GM19240 (cell line): ENCODE measurements at regions not wholly inside any gene's neighbourhood (a gene's known extent, or its start where the extent isn't known, plus 50 kb on each side); places are given as distances from the start of the nearest gene placed in this dataset.

Experiments used
- DNase-seq: peaks from one replicate; pipeline ENCODE4 v3.0.0; 2011; ENCODE audit warnings: low spot score; ENCODE audit not compliant: insufficient read length

GRCh38 chr7:72524037-72524436 is 111.9 kb upstream of the CALN1 start:
- DNase-seq = no peak

DNA sequence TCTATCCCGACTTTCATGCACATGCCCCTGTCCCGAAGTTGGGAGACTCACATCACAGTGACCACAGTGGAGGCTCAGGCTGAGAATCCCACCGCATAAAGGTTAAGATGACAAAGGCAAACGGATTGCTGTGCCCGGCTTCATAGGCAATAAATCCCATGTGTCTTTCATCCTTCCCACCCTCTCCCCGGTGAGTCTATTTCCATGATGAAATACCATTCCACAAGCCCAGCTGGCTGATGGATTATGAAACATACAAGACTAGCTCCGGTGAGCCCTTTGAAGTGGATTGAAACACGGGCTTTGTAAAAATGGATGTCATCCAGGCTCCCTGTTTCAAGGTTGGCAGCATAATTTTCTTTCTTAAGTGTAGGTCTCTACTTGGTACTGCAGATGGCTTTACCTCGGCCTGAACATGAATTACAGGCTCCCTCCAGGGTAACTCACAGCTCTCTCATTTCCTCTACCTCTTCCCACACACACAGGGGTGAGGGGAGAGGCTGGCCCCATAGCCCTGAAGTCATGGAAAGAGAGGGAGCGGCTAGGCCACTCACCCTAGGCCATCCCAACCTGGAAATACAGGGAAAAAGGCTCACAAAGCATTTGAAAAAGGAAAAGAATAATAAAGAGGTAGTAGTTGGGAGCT is 92.0 kb upstream of the CALN1 start:
- no peak for DNase-seq

GRCh38 chr7:72503644-72504043 is 91.5 kb upstream of the CALN1 start:
- no peak for DNase-seq

DNA sequence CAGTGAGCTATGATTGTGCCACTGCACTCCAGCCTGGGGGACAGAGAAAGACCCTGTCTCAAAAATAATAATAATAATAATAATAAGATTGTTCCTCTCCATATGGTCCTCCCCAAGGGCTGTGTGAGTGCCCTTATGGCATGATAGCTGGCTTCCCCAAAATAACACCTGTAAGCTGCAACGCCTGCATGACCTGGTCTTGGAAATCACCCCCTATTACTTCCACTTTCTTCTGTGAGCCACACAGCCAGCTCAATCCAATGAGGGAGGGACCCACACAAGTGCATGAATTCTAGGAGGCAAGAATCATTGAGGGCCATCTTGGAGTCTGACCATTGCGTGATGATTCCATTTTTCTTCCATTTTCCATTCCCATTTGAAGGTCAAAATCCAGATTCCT is 82.7 kb upstream of the CALN1 start:
- no peak for DNase-seq

DNA sequence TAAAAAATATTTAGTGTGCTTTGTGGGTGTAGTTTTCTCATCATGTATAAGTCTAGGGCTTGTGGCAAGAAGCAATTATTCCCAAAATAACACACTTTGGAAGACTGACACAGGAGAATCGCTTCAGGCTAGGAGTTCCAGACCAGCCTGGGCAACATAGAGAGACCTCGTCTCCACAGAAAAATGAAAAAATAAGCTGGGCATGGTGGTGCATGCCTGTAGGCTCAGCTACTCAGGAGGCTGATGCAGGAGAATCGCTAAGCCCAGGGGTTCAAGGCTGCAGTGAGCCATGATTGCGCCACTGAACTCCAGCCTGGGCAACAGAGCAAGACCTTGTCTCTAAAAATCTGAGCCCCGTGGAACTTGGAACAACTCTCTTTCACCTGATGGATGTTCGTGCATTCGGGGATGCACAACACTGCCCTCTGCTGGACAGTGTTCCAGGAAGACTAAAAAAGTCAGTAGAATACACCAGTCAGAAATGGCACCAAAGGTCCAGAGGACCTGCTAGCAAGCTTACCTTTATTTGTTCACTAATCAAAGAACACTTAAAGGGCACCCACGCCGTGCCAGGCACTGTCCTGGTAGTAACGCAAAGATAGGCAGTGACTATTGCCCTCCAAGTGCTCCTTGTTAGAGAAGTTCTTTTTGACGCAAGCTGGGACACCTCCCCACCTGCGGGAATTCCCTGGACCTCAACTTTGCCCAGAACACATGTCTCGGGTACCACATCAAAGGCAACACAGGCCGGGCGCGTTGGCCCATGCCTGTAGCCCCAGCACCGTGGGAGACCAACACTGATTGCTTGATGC is 81.9 kb upstream of the CALN1 start:
- peak; percentile 11 for DNase-seq

DNA sequence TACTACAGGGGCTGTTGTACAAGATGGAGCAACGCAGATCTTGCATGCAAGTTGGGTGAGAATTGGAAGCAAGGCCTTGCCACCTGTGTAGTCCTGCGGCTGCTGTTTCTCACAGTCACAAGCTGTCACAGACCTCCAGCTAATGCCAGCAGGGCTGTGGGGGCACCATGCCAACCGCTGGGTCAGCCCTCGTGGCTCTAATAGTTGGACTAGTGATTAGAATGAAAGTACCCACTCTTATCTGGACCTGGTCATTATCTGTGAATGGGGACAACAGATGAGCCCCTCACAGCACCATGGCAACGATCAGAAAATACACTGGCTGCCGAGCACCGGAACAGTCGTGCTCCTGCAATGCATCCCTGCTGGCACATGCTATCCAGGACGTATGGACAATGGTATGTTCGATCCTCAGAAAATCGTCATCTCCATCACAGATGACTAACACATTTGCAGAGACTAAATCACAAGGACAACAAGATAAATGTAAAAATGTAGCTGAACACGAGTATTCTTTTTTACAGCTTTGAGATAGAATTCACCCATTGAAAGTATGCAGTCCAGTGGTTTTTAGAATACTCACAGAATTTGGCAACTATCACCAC is 80.4 kb upstream of the CALN1 start:
- DNase-seq = no peak

DNA sequence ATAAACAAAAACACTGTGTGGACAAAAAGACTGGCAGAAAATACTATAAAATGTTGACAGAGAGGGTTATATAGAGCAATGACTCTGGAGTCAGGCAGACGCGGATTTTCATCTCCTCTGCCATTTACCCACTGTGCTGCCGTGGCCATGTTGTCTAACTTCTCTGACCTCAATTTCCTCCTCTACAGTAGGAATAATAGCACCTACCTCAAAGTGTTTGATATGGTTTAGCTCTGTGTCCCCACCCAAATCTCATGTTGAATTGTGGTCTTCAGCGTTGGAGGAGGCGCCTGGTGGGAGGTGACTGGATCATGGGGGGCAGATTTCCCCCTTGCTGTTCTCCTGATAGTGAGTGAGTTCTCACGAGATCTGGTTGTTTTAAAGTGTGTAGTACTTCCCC is 78.2 kb upstream of the CALN1 start:
- no peak for DNase-seq

- no peak for DNase-seq
Observed at GRCh38 chr7:72481934-72482333, 69.8 kb upstream of the CALN1 start.

DNA sequence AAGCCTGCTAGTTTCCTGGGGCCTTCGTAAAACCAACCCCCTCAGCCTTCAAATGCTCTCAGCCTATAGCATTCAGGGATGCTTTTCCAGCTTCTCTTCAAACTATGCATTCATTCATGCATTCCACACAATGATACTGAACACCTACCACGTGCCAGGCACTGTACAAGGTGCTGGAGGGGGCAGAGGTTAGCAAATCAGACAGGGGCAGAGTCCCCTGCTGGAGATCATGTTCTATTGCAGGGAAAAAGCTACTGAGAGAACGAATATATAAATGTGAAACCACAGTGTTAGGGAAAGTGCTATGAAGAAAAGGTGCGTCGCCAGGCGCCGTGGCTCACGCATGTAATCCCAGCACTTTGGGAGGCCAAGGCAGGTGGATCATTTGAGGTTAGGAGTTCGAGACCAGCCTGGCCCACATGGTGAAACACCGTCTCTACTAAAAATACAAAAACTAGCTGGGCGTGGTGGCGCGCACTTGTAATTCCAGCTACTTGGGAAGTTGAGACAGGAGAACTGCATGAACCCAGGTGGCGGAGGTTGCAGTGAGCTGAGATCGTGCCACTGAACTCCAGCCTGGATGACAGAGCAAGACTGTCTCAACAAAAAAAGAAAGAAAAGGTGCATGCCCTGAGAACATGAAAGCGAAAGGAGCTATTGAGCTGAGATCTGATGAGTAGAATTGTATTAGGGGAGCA is 64.6 kb upstream of the CALN1 start:
- no peak for DNase-seq

DNA sequence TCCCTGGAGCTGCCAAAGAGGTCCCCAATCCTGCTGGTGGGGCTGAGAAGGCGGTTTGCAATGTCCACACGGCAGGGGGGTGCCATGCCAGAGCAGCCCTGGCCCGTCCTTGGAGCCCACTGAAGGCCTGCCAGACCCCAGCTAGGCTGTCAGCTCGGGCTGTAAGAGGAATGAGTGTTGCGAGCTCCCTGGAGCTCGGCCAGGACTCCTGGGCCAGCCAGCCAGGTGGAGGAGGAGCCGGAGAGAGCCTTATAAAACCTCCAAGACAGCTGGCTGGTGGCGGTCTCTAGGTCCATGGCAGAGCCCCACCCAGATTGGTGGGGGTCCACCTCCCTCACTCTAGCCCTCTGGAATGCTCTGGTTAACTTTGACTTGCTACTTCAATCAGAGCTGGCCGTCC is 55.1 kb upstream of the CALN1 start:
- DNase-seq = no peak

DNA sequence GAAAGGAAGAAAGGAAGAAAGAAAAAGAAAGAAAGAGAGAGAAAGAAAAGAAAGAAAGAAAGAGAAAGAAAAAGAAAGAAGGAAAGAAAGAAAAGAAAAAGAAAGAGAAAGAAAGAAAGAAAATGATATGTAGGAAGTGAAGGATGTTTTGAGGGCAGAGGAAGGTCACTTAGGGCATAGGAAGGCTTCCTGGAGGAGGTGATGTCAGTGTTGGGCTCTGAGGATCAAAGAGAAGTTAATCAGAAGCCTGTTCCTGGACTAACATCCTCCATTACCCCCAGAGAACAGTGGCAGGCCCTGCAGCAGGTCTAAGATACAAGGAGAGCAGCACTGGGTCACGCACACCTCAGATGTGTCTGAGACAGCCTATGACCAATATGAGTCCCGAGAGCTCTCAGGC is 54.7 kb upstream of the CALN1 start:
- no peak for DNase-seq

DNA sequence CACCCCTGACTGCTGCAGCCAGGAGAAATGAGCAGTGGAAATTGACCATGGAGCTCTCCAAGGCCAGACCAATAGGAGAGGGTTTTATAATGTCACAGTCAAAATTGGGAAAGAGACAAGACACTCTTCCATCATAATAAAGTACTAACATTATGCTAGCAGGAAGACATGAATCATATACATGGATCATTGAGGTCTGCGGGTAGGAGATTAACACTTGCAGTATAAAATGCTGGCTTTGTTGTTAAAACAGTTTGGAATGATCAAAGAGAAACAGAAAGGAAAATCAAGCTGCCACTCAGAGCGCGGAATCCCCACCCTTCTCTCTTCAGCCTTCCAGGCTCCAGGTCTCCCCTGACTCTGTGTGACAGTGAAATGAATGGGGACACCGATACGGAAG is 53.4 kb upstream of the CALN1 start:
- DNase-seq = no peak

GRCh38 chr7:72462311-72462710 is 50.2 kb upstream of the CALN1 start:
- DNase-seq = no peak
